ENCODE measurements at regions not wholly inside any gene's neighbourhood (a gene's known extent, or its start where the extent isn't known, plus 50 kb on each side); places are given as distances from the start of the nearest gene placed in this dataset.
"Not testable (repeated sequence)": the region's sequence is repeated elsewhere in the genome, so short reads cannot be mapped to it uniquely, and the experiment has no call there.

DNA sequence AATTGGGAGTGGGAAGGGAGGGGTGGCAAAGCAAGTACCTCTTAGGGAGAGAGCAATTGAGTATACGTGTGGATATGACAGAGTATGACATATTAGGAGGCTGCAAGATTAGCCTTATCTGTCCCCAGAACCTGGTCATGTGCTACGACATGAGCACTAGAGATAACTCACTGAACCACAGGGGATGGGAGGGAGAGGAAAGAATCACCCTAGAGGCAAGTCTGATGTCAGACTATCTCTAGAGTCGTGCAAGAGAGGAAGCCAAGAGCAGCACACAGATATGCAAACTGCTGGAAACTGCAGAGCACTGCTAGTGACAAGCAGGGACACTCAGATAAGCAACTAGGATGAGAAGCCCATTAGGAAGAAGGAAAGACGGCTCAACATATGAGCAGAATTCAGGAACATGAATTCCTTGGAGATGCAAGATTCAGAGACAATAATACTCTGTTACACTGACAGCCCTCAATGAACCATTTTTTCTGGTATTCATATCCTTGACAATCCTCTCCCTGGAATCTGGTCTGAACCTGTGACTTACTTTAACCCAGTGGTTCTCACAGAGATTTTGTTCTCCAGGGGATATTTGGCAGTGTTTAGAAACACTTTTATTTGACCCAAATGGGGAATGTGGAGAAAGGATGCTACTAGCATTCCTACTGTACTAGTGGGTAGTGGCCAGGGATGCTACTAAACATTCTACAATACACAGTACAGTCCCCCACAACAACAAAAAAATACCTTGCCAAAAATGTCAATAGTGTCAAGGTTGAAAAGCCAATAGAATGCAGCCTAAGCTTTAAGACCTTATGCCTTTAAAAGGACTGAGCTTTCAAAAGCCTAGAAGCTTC, 84.0 kb upstream of the BMP2K start:
- peak; percentile 24 for DNase-seq

DNA sequence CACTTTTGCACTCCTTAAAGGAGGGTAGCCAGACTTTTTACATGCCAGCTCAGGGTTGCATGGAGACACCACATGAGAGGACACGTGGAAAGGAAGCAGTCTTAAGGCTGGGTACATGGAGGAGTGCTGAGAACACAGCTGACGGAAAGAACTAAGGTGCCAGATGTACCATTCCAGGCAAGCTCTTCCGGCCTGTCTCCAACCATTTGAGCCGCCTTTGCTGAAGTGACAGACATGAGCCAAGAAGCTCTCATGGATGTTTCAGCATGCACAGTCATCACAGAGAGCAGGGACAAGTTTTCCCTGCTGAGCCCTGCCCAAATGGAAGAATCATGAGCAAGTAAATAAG, 83.4 kb upstream of the BMP2K start:
- DNase-seq, result no peak

DNA sequence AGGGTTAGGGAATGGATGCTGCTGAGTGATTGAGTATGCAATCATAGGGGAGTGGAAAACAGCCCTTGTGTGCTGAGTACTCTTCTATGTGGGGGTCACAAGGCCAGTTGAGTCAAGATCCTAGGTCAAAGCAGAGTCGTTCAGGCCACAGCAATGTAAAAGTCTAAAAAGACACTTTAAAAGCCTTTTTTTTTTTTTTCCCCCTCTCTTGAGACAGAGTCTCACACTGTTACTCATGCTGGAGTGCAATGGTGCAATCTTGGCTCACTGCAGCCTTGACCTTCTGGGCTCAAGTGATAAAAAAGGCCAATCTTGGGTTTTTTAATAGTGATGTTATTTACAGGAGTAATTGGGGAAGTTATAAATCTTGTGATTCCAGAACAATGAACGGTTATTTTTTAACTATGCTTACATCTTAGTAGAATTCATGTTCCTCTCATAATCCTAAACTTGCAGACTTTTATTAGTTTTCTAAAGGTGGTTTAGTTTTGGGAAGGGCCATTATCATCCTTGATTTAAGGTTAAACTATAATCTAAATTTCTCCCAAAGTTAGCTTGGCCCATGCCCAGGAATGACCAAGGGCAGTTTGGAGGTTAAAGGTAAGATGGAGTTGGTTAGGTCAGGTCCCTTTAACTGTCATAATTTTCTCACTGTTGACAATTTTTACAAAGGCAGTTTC, 82.2 kb upstream of the BMP2K start:
- DNase-seq, result no peak

DNA sequence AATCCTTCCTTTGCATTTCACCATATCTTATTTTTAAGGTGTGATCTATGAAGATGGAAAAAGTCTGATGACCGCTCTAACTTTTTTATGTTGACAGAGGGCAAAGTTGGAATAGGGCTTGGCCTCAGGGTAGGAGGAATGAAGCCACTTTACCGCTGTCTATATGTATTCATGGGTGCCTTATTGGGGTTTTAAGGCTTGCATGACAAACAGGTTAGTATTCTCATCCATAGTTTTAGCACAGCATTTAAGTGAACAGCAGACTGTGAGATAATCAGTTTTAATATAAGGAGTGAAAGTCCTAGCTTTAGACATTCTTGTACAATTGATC, 81.7 kb upstream of the BMP2K start:
- DNase-seq, result no peak

DNA sequence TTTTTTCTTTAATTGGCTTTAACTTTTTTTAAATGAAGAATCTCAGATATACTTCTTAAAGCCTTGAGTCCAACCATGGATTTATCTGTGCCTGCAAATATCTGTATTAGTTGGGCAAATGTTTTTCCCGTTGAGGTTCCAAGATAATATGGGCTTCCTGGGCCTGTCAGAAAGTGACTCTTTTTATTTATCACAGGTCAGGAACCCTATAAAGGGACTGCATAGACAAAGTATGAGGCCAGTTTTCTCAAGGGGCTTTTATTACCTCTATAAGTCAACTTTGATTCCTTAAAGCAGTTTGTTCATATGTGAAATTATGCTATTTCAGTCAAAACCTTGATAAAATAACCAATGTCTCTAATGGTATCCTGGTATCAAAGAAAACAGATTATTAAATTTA, 80.2 kb upstream of the BMP2K start:
- DNase-seq, result no peak

DNA sequence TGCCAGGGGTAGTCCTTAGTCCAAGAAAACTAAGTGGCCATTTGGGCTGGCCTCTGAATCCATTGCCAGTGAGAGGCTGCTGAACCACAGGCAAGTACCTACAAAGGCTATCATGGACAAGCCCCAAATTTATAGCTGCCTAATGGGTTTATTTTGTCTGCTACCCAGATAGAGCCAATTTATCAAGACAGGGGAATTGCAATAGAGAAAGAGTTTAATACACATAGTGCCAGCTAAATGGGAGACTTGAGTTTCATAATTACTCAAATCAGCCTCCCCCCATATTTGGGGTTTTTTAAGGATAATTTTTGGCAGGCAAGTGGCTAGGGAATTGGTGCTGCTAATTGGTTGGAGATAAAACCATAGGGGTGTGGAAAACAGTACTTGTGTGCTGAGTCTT, 73.1 kb upstream of the BMP2K start:
- no peak for DNase-seq

DNA sequence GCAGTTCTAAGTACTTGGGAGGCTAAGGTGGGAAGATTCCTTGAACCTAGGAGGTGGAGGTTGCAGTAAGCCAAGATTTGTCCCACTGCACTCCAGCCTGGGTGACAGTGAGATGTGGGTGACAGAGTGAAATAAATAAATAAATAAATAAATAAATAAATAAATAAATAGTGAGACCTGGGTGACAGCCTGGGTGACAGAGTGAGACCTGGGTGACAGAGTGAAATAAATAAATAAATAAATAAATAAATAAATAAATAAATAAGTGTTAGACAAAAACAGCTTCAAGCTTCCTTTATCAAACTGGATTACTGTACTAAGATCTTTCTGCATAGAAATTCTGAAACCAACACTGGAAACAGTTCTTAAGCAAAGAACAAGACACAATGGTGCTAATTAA, 71.8 kb upstream of the BMP2K start:
- no peak for DNase-seq

DNA sequence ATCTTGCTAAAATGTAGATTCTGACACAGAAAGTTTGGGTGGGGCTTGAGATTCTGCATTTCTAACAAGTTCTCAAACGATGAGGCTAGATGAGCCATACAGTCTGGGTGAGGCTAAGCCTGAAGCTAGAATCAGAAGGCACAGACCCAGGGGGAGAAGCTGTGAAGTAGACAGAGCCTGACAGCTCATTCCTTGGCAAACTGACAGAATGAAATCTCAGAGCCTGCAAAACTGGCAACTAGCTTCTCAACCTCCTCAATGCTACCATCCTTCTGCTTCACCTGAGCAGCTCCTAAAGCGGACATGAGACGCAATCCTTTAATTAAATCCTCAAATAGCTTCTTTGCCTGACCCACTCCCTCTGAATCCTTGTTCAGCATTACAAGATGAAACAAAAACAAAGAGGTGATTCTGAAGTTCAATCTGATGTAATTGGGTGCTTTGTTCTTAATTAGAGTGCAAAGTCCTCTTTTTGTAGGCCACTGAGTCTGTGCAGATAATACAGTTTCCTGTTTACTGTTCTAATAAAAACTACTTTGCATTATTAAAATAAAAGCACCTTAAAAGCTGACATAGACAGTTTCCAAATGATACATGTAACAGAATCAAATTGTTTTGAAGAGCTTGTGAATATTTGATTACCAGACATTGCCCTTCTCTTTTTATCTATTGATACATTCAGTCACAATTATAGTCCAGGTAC, 71.0 kb upstream of the BMP2K start:
- DNase-seq, result peak; percentile 74

DNA sequence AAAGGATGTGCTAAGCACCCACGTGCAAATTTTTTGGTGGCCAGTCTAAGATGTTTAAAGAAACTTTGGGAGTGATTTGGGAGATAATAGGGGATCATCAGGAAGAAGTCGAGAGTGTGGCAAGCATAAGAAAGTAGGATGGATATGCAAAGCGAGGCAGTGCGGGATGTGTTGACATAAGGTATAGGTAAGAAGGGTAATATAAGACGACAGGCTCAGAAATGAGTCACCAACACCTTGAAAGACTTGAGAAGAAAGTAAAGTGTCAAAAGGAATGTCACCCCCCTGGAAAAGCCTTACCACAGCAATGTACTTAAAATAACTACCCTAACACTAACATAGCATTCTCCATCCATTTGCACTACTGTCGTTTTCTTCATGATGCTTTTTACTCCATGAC, 69.8 kb upstream of the BMP2K start:
- DNase-seq, result no peak

DNA sequence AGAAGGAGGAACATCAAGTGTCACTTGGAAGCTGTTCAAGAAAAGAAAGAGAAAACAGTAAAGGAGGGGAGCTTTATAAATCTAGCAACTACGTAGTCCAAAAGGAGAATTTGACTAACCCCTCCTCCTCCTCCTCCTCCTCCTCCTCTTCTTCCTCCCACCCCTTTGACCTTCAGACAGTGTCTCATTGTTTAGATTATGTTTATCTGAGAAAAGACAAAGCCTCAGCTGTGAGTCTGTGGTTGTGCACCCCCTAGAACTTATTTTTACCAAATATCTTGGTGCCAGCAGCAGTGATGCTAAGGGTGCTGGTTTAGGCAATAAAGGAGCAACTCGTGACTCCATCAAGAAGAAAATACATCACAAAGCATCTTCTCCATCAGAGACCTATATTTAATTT, 68.9 kb upstream of the BMP2K start:
- no peak for DNase-seq

DNA sequence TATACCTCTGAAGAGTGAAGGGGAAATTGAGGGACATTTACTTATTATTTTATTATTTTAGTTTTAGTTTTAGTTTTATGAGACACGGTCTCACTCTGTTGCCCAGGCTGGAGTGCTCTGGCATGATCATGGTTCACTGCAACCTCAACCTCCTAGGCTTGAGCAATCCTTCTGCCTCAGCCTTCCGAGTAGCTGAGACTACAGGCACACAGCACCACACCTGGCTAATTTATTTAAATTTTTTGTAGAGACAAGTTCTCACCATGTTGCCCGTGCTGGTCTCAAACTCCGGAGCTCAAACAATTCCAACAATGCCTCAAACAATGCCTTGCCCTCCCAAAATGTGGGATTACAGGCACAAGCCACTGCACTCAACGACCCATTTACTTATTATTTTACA, 68.4 kb upstream of the BMP2K start:
- DNase-seq, result no peak

DNA sequence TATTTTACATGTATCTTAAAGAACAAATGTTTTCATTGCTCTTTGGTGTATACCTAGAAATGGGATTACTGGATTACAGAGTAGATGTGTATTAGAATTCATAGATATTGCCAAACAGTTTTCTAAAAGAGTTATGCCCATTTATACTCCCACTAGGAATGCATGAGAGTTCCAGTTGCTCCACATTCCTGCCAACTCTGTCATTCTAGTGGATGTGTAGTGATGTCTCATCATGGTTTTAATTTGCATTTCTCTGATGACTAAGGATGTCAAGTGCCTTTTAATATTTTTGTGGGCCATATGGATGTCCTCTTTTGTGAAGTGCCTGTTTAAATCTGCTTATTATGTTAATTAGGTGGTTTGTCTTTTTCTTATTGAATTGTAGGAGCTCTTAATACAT, 65.6 kb upstream of the BMP2K start:
- DNase-seq, result peak; percentile 52

DNA sequence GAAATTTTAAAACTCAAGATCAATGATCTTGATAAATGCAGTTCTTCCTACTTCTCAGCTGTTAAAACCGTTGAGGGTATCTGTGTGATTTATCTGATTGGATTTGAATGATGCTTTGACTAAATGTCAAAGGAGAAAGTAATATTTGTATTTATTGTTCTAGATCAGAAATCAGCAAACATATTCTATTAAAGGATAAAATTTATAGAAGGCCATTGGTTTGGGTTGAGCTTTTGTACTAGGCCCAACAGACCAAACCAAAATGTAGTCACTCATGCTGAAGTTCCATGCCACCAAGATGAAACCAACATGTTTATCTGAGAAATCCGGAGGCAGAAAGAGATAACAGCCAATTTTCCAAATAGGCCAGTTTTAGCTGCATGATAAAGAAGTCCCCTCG, 64.5 kb upstream of the BMP2K start:
- no peak for DNase-seq

DNA sequence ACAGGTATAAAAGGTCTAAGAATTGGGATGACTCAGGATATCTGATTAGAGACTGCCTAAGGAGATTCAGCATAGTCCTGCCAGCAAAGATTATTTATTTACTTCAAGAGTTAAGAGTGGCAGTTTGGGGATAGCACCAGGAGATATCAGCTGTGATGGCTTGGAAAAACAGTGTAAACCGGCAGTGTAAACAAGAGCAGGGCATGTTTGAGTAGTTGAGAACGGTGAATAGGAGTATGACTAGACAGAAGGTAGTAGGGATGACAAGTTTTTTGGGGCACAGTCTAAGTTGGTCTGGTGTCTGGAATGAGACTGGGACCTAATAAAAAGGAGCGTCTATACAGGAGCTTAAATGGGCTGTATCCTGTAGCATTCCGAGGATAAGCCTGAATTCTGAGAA, 61.6 kb upstream of the BMP2K start:
- not testable (repeated sequence) for DNase-seq

DNA sequence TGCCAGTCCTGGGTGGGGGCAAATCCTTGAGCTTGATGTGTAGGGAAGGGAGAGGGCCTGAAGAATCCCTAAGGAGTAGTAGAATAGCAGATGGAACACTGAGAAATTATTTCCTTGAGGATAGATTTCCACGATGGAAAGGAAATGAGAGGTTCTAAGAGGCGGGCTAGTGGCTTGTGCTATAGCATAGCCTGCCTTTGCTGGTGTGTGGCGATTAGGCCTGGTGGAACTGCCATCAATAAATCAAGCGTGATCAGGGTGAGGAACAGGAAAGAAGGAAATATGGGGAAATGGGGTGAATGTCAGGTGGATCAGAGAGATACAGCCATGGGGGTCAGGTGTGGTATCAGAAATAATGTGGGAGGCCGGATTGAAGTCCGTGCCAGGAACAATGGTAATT, 60.8 kb upstream of the BMP2K start:
- not testable (repeated sequence) for DNase-seq

DNA sequence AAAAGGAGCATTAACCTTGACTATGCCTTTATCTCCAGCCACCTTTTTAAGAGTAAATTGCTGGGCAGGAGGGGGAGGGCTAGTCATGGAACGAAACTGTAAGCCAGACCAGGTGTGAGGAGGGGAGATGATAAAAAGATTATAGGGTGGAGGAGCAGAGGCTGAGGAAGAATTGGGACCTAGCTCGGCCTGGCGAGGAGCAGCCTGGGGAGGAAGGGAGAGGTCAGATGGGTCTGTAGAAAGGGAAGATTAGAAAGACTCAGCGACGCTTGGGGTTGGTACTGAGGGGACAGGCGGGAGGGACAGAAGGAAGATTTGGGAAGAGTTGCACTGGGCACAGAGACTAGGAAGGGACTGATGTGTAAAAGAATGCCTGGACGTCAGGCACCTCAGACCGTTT, 58.4 kb upstream of the BMP2K start:
- not testable (repeated sequence) for DNase-seq

DNA sequence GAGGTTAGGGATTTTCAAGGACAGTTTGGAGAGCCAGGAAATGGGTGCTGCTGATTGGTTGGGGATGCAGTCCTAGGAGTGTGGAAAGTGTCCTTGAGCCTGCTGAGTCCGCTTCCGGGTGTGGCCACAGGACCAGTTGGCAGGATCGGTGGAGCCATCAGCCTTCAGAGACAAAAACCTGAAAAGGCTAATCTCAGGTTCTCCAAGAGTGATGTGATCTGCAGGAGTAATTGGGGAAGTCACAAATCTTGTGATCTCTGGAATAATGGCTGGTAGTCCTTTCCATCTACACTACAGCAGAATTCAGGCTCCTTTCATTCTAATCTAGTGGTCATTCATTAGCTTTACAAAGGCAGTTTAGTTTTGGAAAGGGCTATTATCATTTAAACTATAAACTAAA, 55.9 kb upstream of the BMP2K start:
- no peak for DNase-seq

DNA sequence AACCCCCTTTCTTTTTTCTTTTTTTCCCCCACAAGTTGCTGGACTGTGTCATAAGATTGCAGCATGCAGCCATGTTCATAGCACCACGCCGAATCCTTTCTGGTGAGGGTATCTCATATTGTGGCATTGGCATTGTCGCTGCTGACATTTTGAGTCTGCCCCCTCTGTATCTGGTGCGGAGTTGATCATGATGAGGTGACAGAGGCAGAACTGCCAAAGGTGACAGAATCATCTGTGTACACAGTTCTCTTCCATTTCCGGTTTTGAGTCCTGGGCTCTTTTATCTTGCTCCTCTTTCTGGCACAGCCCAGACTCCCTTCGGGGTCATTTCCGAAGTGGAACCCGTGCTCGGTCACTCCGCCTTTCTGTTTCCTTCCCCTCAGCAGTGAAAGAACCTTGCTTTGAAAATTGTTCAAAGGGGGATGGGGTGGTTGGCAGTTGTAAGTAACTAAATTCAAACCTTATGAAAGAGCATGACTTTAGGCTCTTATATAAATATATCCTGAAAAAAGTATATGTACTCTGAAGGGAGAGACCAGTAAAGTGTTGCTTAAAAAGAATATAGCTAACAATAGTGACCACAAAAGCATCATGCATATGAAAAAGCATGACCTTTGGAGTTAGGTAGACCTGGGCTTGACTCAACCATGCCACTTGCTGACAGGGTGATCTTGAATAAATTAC, 55.0 kb upstream of the BMP2K start:
- no peak for DNase-seq

DNA sequence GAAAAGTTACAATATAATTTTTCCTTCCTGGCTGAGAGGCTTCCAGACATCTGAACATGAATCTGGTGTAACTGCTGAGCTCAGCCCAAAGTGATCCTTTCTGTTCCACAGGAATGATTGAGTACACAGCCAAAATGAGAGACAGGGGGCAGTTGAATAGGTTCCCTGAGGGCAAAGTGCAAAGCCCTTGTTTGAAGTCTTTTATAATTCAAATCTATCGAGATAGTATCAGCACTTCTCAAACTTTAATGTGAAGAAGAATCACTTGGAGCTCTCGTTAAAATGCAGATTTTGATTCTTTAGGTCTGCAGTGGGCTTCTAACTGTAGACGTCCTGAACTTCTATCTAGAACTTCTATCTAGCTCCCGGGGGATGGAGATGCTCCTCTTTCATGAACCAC, 54.4 kb upstream of the BMP2K start:
- no peak for DNase-seq

DNA sequence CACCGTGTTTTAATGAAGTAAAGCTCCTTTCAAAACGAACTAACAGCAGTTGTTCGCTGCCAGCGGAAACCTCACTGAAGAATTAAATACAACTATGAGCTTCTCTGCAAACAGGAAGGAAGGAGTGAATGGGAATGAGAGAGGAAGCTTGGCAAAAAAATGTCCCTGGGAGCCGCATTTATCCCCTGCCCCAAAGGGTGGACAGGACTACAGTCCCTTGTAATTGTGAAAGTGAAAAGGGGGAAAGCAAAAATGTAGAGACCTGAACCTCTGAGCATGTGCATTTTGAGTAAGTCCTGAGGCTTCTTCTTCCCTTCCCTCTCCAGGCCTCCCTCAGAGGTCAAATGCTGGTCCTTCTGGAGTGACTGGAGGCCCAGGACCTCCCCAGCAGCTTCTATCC, 53.8 kb upstream of the BMP2K start:
- no peak for DNase-seq

DNA sequence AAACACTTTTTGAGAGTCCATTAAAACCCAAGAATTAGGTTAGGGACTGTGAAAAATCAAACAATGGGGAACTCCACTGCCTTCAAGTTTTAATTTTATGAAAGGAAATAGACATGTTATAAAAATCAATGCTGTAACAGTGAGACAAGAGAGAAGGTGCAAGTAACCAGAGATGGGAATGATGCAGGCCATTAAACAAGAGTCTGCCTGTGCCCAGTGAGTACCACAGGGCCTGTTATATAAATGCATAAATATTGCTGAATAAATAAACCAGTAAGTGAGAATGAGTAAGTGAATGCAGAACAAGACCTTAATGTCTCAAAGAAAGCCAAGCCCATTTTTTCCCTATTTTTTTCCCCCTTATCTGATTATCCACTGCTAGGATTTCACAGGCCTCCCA, 53.3 kb upstream of the BMP2K start:
- no peak for DNase-seq
